CD4-positive, alpha-beta T cell treated with Interleukin-4 for 4 hours (primary cell): ENCODE measurements at regions not wholly inside any gene's neighbourhood (a gene's known extent, or its start where the extent isn't known, plus 50 kb on each side); places are given as distances from the start of the nearest gene placed in this dataset.
"Not testable (repeated sequence)": the region's sequence is repeated elsewhere in the genome, so short reads cannot be mapped to it uniquely, and the experiment has no call there.

ENCODE experiments used
- DNase-seq: peaks from one replicate; pipeline ENCODE4 v3.0.0-alpha.2; 2020

GRCh38 chr15:60138397-60138968 lies 134.4 kb downstream of the FOXB1 start:
- DNase-seq = no peak

GRCh38 chr15:60152386-60152785 lies 148.3 kb downstream of the FOXB1 start:
- no peak for DNase-seq

GRCh38 chr15:60154764-60155325 lies 150.7 kb downstream of the FOXB1 start:
- no peak for DNase-seq

- DNase-seq = no peak
Measured at GRCh38 chr15:60155661-60156060, 151.6 kb downstream of the FOXB1 start.

GRCh38 chr15:60160909-60161308 lies 156.8 kb downstream of the FOXB1 start:
- DNase-seq = no peak

- DNase-seq = no peak
Measured at GRCh38 chr15:60161704-60162103, 157.6 kb downstream of the FOXB1 start.

- DNase-seq = no peak
Measured at GRCh38 chr15:60162251-60162967, 158.3 kb downstream of the FOXB1 start.

GRCh38 chr15:60162968-60163355 lies 158.9 kb downstream of the FOXB1 start:
- no peak for DNase-seq

- no peak for DNase-seq
Measured at GRCh38 chr15:60165111-60165510, 161.0 kb downstream of the FOXB1 start.

- DNase-seq = no peak
Measured at GRCh38 chr15:60172143-60172542, 168.0 kb downstream of the FOXB1 start.

- peak; percentile 50 for DNase-seq
Measured at GRCh38 chr15:60179786-60180391, 175.8 kb downstream of the FOXB1 start.

GRCh38 chr15:60181957-60182356 lies 177.8 kb downstream of the FOXB1 start:
- not testable (repeated sequence) for DNase-seq

GRCh38 chr15:60183366-60183765 lies 179.3 kb downstream of the FOXB1 start:
- DNase-seq = no peak

GRCh38 chr15:60184579-60184978 lies 180.5 kb downstream of the FOXB1 start:
- DNase-seq = no peak

GRCh38 chr15:60191016-60191415 lies 186.9 kb downstream of the FOXB1 start:
- no peak for DNase-seq

GRCh38 chr15:60191821-60192220 lies 187.7 kb downstream of the FOXB1 start:
- no peak for DNase-seq

GRCh38 chr15:60195611-60196010 lies 191.5 kb downstream of the FOXB1 start:
- DNase-seq = no peak

GRCh38 chr15:60204131-60204885 lies 193.5 kb downstream of the ANXA2 start:
- no peak for DNase-seq

GRCh38 chr15:60208709-60209108 lies 189.1 kb downstream of the ANXA2 start:
- DNase-seq = no peak

GRCh38 chr15:60212536-60212935 lies 185.2 kb downstream of the ANXA2 start:
- DNase-seq = no peak

GRCh38 chr15:60213377-60214000 lies 184.3 kb downstream of the ANXA2 start:
- no peak for DNase-seq

GRCh38 chr15:60214201-60214600 lies 183.6 kb downstream of the ANXA2 start:
- DNase-seq = no peak
